NCI-H2081 treated with DMSO at 0.1 percent for 48 hours (cell line): ENCODE measurements at regions not wholly inside any gene's neighbourhood (a gene's known extent, or its start where the extent isn't known, plus 50 kb on each side); places are given as distances from the start of the nearest gene placed in this dataset.

Source experiments
- DNase-seq: peaks from one replicate; lab custom pipeline; 2025; lab: John Stamatoyannopoulos, UW

DNA sequence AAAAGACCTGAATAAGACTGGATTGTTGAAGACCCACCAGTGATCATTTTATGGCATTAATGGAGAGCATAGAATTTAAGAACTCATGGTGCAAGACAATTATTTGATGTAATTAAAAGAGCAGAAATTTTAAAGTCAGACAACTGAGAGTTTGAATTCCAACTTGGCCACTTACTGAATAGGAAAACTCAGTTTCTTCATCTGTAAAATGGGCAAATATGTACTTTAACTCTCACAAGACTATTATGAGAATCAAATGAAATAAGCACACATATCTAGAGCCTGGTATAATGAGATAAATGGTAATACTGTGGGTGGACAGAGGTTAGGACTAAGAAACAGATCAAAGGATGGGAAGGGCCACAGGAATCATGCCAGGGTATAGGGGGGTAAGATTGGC lies 88.0 kb downstream of the SOX9 start:
- no peak for DNase-seq

DNA sequence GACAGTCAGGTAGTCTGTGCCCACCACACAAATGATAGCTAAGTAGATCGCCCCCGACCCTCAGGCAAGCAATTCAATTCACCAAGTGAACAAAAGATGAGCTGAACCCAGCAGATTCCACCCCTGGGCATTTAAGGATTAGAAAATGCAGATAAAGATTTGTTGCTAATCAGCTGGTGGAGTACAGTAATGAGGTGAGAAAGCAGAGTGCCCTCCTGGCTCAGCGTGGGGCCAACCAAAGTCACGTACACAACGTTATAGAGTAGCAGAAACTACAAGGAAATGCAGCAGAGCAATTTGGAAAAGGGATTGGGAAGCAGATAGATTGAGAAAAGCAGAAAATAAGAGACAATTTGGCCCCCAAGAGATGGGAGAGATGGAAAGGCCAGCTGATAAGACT lies 91.2 kb downstream of the SOX9 start:
- no peak for DNase-seq

DNA sequence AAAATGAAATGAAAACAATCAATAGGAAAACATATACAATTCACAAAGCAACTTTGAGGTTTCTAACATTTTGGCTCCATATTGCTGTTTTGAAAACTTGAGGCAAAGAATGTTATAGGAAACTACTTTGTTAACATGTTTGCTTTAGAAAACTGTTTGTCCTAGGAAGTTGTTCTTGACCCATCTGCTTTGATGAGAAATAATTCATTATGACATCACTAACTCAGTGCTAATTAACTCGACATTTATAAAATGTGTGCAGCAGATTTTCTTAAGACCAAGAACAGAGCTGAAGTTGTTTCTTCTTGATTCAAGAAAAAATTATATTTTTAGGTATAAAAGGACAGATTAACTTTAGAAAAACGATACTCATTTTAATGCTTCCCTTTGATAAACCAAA lies 94.7 kb downstream of the SOX9 start:
- DNase-seq = no peak

DNA sequence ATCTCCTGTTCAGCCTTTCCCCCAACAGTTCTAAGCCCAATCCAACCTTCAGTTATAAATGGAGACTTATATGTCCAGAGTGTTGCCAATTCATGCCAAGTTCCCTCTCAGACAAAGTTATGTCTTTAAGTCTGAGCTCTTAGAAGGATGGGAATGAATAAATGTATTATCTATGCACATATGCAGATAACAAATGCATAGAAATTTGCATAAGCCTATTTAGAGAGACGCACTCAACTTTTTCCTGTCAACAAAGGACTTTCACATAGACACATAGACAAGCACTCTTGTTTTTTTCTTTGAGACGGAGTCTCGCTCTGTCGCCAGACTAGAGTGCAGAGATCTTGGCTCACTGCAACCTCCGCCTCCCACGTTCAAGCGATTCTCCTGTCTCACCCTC lies 95.1 kb downstream of the SOX9 start:
- no peak for DNase-seq

DNA sequence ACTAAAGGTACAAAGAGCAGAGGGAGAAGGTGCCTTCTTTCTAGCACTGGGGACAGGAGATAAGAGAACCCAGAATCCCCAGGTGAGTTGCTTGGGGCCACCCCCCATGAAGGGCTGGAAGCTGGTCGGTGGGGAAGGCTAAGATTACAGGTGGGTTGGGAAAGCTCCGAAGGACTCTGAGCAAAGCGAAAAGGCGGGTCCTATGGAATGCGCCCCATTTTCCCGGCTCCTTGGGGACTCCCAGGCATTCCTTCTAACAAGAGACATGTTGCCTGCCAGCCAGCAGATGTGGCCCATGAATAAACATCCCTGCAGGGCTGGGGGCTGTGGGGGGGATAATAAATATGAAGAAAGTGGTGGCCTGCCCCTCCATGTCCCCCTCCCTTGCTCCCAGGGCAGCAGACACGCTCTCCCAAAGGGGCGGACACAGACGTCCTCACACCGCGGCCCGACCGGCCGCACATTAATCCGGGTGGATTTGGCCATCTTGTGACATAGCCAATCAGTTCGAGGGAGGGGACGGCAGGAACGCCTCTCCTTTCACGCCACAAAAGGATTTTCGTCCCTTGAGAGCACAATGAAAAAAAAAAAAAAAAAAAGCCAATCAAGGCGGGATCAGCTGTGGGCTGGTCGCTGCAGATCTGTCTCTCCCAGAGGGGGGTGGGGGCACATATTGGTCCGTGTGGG lies 98.5 kb downstream of the SOX9 start:
- no peak for DNase-seq

DNA sequence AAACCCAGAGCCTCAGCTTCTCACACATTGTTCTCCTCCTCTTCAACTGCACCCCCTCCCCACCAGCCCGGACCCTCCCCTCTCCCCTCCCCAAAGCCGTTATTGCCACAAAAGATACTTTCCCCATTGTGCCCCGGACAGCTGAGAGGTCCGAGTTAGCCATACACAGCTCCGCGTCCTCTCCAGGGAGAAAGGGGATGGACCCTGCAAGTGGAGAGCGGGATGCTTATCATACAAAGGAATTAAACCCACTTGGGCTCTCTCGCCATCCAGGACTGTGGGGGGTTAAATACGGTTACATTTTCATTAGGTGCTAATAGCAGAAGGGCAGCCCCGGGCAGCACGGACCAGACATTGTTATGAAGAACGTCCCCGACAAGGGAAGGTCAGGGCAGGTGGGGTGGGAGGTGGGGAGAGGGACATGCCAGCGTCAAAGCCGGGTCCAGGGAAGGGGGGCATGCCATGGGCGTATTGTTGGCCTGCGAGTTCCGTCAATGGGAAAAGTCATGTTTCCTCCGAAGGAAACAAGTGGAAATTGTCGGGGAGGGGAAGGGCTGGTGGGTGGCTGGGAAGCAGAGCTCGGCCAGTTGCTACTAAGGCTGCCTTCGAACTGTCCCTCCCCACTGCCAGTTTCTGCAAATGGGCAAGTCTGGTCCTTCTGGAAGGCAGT lies 99.1 kb downstream of the SOX9 start:
- no peak for DNase-seq

DNA sequence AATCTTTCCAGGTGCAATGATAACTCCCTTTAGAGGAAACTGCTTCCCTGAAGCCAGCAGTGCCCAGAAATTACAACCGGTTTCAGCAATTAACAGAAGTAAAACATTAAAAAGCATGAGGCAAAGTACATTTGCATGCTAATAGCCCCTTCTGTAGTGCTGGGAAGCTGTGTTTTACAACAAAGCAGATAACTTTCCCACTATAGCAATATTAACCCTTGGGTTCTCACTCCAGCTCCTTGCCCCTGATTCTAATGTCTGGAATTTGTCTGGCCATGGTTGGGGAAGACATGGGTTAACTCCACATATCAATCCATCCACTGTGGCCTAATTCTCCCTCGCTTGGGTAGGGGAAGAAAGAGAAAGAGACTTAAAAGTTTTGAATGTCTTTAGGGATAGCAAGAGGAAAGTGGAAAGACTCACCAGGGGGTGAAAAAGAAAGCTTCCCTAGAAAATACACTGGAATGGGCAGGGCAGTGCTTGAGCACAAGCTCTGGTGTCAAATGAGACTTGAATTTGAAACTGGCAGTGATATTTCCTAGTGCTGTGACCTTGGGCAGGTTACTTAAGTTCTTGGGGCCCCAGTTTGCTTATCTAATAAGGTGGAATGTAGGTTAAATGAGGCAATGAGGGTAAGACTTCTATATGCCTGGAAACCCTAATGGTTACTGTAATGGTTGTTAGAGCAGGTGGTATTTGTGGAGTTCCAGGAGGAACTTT lies 102.0 kb downstream of the SOX9 start:
- DNase-seq = no peak

DNA sequence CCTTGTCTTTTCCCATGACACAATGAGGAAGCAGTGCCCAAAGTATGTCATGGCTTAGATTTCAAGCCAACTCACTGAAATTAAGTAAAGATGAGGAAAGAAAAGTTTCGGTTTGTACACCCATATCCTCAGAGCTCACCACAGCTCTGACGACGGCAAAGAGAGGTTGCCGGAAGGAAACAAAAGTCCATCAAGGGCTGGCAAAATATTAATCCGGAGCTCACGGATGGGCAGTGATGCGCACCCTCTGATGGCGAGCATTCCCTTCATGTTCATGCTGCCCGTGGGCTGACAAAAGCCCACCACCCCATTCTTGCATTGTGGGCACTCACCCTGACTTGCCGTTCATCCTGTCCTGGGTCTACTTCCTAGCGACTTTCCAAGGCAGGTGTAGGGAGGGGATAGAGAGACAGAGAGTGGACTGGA lies 103.1 kb downstream of the SOX9 start:
- DNase-seq = no peak

DNA sequence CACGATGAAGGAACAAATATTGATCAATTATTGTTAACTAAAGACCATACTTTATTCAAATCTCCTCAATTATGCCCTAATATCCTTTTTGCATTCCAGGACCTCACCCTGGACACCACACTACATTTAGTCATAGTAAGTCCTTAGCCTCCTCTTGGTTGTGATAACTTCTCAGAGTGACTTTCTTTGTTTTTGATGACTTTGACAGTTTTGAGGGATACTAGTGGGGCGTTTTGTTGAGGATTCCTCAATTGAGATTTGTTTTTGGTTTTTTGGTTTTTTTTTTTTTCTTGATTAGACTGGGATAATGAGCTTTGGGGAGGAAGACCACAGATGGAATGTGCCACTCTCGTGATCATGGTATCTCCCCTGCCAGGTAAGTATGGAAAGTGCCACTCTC lies 105.5 kb downstream of the SOX9 start:
- DNase-seq = no peak

DNA sequence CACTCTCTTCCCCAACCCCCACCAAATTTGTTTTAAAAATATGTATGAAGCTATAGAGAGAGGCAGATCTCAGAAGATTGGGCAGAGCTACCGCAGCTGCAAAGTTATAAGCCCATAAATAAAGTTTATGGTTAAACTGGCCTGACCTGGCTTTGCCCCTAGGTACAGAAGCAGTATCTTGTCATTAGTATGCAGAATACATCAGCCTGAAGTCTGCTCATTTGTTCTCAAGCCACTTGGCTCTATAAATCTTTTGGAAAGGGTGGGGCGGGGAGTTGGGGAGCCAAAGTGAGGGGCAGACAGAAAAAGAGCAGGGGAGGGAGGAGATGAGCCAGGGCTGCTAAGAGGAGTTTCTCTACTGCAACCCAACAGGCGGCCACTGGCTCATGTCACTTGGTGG lies 113.2 kb downstream of the SOX9 start:
- no peak for DNase-seq

DNA sequence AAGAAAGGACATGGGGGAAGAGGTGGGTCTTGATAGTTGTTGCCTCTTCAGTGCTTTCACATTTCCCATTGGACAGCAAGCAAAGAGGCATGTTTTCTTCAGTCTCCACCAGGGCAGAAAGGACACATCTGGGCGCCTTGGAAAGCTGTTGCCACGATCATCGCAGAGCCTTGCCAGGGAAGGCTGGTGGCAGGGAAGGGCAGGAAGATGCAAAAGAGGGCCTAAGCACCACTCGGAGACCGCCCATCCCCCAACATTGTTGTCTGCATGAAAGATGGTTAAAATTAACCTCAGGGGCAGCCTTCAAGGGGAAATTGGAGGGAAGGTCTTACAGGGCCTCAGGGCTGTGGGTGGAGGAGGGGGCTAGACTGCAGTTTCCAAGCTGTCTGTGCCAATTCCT lies 114.2 kb downstream of the SOX9 start:
- DNase-seq = no peak

DNA sequence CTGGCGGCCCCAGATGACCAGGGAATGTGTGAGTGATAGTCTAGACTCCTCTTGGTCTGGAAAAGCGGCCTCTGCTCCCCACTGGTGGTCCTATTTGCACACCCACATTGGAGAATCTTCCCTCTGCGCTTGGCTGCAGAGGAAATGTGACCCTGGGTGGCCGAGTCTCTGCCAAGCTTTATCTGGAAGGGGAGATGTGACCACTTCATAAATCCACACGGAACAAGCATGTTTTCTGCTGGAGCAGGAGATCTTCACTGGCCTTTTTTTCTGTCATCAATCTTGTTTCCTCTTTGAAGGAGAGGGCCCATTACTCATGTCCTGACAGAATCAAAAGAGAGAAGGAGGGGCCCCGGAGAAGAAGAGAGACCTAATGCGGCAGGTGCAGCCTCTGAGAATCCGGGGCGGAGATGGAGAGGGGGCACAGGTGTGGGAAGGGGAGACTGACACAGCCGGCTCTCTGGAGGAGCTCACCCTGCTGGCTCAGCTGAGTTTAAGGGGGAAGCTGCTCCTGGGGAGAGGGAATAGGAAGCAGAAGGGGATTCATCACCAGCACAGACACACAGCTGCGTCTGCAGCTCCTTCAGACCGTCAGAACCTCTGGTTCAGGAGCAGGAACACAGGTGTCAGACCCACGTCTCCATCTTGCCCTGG lies 116.3 kb downstream of the SOX9 start:
- no peak for DNase-seq

DNA sequence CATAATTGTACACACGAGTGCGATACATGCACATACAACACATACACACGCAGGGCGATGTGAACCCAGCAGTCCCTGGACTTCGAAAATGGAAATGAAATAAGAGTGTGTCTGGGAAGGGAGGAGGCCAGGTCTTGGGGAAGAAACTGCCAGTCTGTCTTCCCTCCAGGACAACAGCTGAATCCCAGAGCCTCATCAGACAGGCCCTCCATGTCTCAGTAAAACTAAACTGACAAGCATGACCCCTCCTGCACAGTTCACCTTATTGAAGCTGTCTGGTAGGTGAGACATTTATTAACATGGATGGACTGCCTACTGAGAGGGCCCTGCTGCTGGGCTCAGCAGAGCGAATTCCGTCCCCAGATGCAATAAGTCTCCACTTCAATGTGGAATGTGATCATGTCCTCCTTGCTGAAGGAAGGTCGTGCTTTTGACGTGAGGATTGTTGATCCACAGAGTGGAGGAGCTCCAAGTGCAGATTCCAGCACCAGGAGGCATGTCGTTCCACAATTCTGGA lies 117.4 kb downstream of the SOX9 start:
- no peak for DNase-seq

DNA sequence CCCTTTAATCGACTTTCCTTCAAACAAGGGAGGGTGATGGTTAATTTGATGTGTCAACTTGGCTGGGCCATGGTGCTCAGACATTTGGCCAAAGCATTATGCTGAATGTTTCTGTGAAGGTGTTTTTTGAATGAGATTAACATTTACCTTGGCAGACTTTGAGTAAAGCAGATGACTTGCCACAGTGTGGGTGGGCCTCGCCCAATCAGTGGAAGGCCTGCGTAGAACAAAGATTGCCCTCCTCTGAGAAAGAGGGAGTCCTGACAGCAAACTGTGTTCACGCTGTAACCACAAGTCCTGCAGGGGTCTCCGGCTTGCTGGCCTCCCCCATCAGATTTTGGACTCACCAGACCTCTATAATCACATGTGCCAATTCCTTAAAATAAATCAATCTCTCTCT lies 118.7 kb downstream of the SOX9 start:
- DNase-seq = no peak

DNA sequence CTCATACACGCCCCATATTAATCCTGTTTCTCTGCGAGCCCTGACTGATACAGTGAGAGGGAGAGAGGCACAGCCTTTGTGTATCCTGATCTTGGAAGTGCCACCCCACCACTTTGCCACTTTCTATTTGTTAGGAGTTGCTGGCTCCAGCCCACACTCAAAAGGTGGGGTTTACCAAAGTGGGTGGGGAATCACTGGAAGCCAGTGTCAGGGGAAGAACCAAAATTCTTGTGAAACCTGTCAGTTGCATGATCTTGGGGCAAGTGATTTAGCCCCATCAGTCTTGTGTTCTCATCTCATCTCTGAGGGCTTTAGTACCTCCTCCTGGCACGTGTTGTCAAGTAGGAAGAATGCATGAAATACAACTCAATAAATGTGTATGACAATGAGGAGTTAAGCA lies 119.5 kb downstream of the SOX9 start:
- DNase-seq = no peak

DNA sequence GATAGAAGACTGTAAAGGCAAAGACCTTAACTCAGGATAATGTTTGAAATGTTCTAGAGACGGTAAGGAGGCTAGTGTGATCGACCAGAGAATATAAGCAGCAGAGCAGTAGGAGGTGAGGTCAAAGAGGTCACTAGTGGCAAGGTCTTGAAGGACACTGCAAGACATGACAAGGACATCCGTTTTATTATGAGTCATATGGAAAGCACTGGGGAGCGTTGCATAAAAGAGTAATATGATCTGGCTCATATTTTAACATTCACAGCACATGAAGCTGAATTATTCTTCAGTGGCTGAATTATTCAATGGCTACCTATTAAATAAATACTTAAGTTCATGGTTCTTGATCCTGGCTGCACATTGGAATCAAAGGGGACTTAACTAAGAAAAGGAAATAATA lies 123.7 kb downstream of the SOX9 start:
- DNase-seq = no peak

DNA sequence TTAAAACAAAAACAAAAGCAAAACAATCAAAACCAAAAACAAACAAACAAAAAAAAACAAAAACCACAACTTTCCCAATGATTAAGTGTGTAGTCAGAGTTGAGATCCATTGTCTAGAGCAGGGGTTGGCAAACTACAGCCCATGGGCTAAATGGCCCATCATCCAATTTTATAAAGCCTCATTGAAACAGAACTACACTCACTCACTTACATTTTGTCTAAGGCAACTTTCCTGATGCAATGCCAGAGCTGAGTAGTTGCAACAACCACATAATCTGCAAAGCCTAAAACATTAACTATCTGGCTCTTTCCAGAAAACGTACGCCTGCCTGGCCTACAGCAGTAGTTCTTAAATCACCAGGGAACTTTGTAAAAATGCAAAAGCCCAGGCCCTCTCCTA lies 124.1 kb downstream of the SOX9 start:
- no peak for DNase-seq

DNA sequence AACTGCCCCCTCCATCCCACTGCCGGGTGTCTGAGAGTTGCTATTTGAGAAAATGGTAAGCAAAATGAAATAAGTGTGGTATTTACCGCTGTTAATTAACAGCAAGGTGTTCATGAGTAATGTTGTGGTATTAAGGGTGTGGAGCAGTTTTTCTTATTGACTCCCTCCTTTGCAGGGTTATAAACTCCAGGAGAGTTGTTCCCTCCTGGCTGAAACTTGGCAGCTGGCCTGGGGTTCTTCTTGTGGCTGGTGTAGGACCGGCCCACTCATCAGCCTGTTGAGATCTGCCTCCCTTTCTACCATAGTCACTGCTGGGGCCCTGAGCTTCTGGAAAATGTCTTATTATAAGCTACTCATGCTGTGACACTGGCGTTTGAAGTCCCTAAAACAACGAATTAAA lies 128.6 kb downstream of the SOX9 start:
- DNase-seq = no peak

DNA sequence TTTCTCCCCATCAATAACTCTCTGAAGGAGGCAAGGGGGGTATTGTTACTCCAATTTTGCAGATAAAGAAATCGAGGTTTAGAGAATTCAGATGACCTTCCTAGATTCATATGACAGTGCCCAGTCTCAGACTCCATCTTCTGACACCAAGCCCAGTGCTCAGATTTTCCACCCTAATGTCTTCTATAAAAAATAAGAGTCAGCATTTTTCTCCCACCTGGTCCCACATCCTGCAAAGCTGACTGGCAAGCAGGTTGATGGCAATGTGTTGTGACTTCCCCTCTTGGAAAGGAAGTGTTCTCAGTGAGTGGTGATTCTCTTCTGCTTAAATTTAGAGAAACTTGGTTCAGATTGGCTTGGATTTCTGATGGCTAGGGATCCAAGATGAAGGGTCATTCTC lies 129.4 kb downstream of the SOX9 start:
- DNase-seq = no peak

DNA sequence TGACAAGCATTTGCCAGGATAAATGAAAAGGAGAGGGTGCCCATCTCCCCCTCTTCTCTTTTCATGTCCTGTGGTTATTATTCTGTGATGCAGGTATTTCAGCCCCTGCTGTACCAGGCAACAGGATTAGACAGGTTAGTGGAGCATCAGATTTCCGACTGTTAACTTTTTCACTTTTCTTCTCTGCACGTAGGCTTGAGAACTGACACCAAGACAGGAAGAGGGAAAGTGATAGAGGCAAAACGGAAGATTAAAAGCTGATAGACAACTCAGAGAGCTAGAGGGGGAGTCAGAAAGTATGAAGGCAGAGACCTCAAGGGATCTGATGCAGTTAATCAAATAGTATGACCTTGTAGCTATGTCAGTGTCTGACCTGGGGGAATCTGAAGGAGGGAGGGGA lies 132.8 kb downstream of the SOX9 start:
- DNase-seq = no peak

DNA sequence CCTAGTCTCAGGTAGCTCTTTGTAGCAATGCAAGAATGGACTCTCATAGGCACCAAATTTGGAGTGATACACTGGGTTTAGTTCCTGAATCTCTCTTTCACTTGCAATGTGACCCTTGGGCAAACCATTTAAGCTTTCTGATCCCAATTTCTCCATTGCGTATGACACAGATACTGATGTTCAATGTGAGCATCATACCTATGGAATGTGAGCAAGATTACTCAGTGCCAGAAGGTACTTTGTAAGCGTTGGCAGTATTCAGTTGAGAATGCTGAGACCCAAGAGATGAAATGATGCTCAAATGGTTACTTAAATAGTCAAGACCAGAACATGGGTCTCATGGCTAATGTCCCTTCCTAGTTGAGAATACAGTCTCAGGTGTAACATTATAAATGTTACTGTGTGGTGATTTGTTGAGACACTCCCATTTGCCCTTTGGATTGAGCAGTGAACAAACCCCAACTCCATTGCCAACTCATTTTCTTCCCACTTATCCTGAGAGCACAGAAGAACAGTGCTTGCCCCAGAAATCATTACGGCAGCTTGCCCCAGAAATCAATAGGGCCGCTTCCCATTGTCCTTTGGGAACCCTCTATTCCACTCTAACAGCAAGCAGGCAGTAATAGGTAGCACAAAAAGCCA lies 134.1 kb downstream of the SOX9 start:
- DNase-seq = no peak

DNA sequence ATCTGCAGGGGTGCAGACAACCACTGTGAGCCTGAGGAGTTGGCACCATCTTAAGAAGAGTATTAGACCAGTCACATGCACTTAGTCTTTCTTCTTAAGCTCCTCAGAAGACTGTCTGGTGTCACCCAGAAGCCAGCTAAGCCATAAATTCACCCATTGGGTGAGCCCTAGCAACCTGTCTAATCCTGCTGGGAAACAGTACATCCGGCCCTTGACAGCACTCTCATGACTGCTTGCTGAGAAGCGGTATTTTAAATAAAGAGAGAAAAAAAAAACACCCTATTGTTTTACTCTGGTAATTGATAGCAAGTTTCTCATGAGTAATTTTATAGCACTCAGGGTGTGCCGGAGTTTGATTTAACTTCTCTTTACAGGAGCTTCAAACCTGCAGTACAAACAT lies 134.7 kb downstream of the SOX9 start:
- DNase-seq = no peak
